ENCODE measurements at regions not wholly inside any gene's neighbourhood (a gene's known extent, or its start where the extent isn't known, plus 50 kb on each side); places are given as distances from the start of the nearest gene placed in this dataset.

- Histone ChIP-seq H3K36me3 (ENCODE audit: low read depth) (no peaks in the 10 kb centered on the region), H3K4me3 (ENCODE audit: severe bottlenecking) (no peak overlapping the region), H3K4me1 (ENCODE audit: insufficient read depth, poor library complexity, severe bottlenecking) (no peaks in the 10 kb centered on the region), H3K27me3 (ENCODE audit: insufficient read depth, poor library complexity, severe bottlenecking) (no peaks in the 10 kb centered on the region), H3K9me3 (ENCODE audit: severe bottlenecking) (no peaks in the 10 kb centered on the region), H3K27ac (ENCODE audit: poor library complexity, severe bottlenecking) (no peak overlapping the region)
- ATAC-seq (ENCODE audit: low read depth) (no peak), DNase-seq (ENCODE audit: low spot score) (no peak)
- TF ChIP-seq CTCF (IDR thresholded peaks at IDR 0.05; ENCODE audit: poor library complexity, severe bottlenecking) = no peak
These were observed 297.2 kb upstream of the SLC14A2 start for GRCh38 chr18:45317948-45318640.

- Histone ChIP-seq H3K9me3 (ENCODE audit: severe bottlenecking) (no peaks in the 10 kb centered on the region), H3K27me3 (ENCODE audit: insufficient read depth, poor library complexity, severe bottlenecking) (no peaks in the 10 kb centered on the region), H3K27ac (ENCODE audit: poor library complexity, severe bottlenecking) (no peak overlapping the region), H3K4me1 (ENCODE audit: insufficient read depth, poor library complexity, severe bottlenecking) (peaks cover 22% of the 10 kb centered on the region), H3K4me3 (ENCODE audit: severe bottlenecking) (no peak overlapping the region), H3K36me3 (ENCODE audit: low read depth) (no peaks in the 10 kb centered on the region)
- DNase-seq (ENCODE audit: low spot score) (no peak), ATAC-seq (ENCODE audit: low read depth) (no peak)
- no peak for TF ChIP-seq CTCF (IDR thresholded peaks at IDR 0.05; ENCODE audit: poor library complexity, severe bottlenecking)
These were observed 294.6 kb upstream of the SLC14A2 start for GRCh38 chr18:45320724-45321123.

- ATAC-seq (ENCODE audit: low read depth) = no peak
- H3K9me3 ChIP-seq (ENCODE audit: severe bottlenecking) = no peaks in the 10 kb centered on the region
- no peaks in the 10 kb centered on the region for H3K27me3 ChIP-seq (ENCODE audit: insufficient read depth, poor library complexity, severe bottlenecking)
- peaks cover 22% of the 10 kb centered on the region for H3K4me1 ChIP-seq (ENCODE audit: insufficient read depth, poor library complexity, severe bottlenecking)
- no peaks in the 10 kb centered on the region for H3K36me3 ChIP-seq (ENCODE audit: low read depth)
- no peak for DNase-seq (ENCODE audit: low spot score)
- no peak overlapping the region for H3K4me3 ChIP-seq (ENCODE audit: severe bottlenecking)
- H3K27ac ChIP-seq (ENCODE audit: poor library complexity, severe bottlenecking) = no peak overlapping the region
- TF ChIP-seq CTCF (IDR thresholded peaks at IDR 0.05; ENCODE audit: poor library complexity, severe bottlenecking) = no peak
These were observed 293.8 kb upstream of the SLC14A2 start for GRCh38 chr18:45321520-45321919.

DNA sequence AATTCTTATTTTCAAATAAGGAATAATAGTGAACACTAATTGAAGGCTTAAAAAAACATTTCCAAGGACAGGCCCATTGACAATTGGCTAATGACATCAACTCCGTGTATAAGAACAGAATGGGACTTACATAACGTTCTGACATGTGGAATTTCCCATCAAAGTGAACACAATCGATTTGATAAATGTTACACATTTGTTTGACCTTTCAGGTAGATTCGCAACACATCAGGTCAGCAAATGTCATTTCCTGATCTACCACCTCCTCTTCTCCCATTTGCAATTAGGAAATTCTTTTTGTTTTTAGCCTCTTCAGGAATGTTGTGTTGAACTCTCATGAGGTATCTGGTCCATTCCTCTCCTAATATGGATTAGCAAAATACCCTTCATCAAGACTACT, 292.9 kb upstream of the SLC14A2 start:
- no peak for TF ChIP-seq CTCF (IDR thresholded peaks at IDR 0.05; ENCODE audit: poor library complexity, severe bottlenecking)
- Histone ChIP-seq H3K36me3 (ENCODE audit: low read depth) (no peaks in the 10 kb centered on the region), H3K9me3 (ENCODE audit: severe bottlenecking) (no peaks in the 10 kb centered on the region), H3K27me3 (ENCODE audit: insufficient read depth, poor library complexity, severe bottlenecking) (no peaks in the 10 kb centered on the region), H3K4me1 (ENCODE audit: insufficient read depth, poor library complexity, severe bottlenecking) (peaks cover 22% of the 10 kb centered on the region), H3K27ac (ENCODE audit: poor library complexity, severe bottlenecking) (no peak overlapping the region), H3K4me3 (ENCODE audit: severe bottlenecking) (no peak overlapping the region)
- DNase-seq (ENCODE audit: low spot score) (no peak), ATAC-seq (ENCODE audit: low read depth) (no peak)

DNA sequence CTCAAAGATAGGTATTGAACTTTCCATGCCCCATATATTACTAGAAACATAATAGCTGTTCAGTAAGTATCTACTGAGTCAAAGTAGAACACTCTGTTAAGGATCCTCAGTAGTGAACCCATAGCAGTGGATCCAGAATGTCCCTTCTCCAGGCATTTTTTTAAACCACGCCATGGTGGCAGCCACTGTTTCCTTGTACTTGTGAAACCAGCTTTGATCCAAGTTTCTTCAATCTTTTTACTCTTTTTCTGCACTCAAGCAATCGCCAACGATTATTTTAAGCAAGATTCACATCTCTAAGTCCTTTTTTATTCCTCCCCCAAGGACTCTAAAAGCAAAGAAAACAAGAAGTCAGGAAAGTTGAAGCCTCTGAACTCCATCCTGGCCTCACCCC, 291.2 kb upstream of the SLC14A2 start:
- DNase-seq (ENCODE audit: low spot score) (no peak), ATAC-seq (ENCODE audit: low read depth) (no peak)
- no peak for TF ChIP-seq CTCF (IDR thresholded peaks at IDR 0.05; ENCODE audit: poor library complexity, severe bottlenecking)
- Histone ChIP-seq H3K9me3 (ENCODE audit: severe bottlenecking) (no peaks in the 10 kb centered on the region), H3K4me1 (ENCODE audit: insufficient read depth, poor library complexity, severe bottlenecking) (peaks cover 22% of the 10 kb centered on the region), H3K4me3 (ENCODE audit: severe bottlenecking) (no peak overlapping the region), H3K36me3 (ENCODE audit: low read depth) (no peaks in the 10 kb centered on the region), H3K27me3 (ENCODE audit: insufficient read depth, poor library complexity, severe bottlenecking) (no peaks in the 10 kb centered on the region), H3K27ac (ENCODE audit: poor library complexity, severe bottlenecking) (peak overlapping the region; percentile 52)
